ENCODE measurements at regions not wholly inside any gene's neighbourhood (a gene's known extent, or its start where the extent isn't known, plus 50 kb on each side); places are given as distances from the start of the nearest gene placed in this dataset.

- no peak for DNase-seq (ENCODE audit: low spot score)
- 29% methylated on average over 4 of the region's 4 CpGs for WGBS
- Histone ChIP-seq H3K27ac (ENCODE audit: low read depth in 1 of 2, low read length in 2 of 2) (no peak overlapping the region), H3K36me3 (ENCODE audit: control insufficient read depth in 4 of 4, insufficient read depth in 3 of 4, low read depth in 1 of 4, low read length in 3 of 4) (no peaks in the 10 kb centered on the region), H3K9ac (ENCODE audit: low read depth in 1 of 2, low read length in 2 of 2) (no peak overlapping the region), H3K4me3 (ENCODE audit: low read depth in 1 of 3, low read length in 3 of 3) (no peak overlapping the region), H3K4me1 (ENCODE audit: control insufficient read depth in 4 of 4, insufficient read depth in 4 of 4, low read length in 3 of 4) (peaks cover 0 to 7% (median 0%) of the 10 kb centered on the region in 4 donors), H3K27me3 (ENCODE audit: control insufficient read depth in 4 of 4, insufficient read depth in 4 of 4, low read length in 3 of 4) (no peaks in the 10 kb centered on the region), H3K9me3 (ENCODE audit: control insufficient read depth in 4 of 4, low read length in 3 of 4) (no peaks in the 10 kb centered on the region)
- TF ChIP-seq RXRA (IDR thresholded peaks at IDR 0.05) (no peak), HNF4A (conservative IDR thresholded peaks at IDR 0.05) (peak in 1 of 2 donors; percentile 22)
These were observed 547.6 kb downstream of the CPS1 start for GRCh38 chr2:211103989-211104388.

- H3K9ac ChIP-seq (ENCODE audit: low read depth in 1 of 2, low read length in 2 of 2): no peak overlapping the region
- 63% methylated on average over 3 of the region's 3 CpGs for WGBS
- H3K4me1 ChIP-seq (ENCODE audit: control insufficient read depth in 4 of 4, insufficient read depth in 4 of 4, low read length in 3 of 4): peaks cover 0 to 13% (median 10%) of the 10 kb centered on the region in 4 donors
- H3K9me3 ChIP-seq (ENCODE audit: control insufficient read depth in 4 of 4, low read length in 3 of 4): no peaks in the 10 kb centered on the region
- no peak overlapping the region for H3K27ac ChIP-seq (ENCODE audit: low read depth in 1 of 2, low read length in 2 of 2)
- peaks cover 0 to 2% (median 0%) of the 10 kb centered on the region in 4 donors for H3K27me3 ChIP-seq (ENCODE audit: control insufficient read depth in 4 of 4, insufficient read depth in 4 of 4, low read length in 3 of 4)
- H3K4me3 ChIP-seq (ENCODE audit: low read depth in 1 of 3, low read length in 3 of 3): no peak overlapping the region
- DNase-seq (ENCODE audit: low spot score): no peak
- H3K36me3 ChIP-seq (ENCODE audit: control insufficient read depth in 4 of 4, insufficient read depth in 3 of 4, low read depth in 1 of 4, low read length in 3 of 4): no peaks in the 10 kb centered on the region
- no peak for TF ChIP-seq JUND (IDR thresholded peaks at IDR 0.05)
- no peak for TF ChIP-seq HNF4G (IDR thresholded peaks at IDR 0.05)
- no peak for TF ChIP-seq SP1 (IDR thresholded peaks at IDR 0.05)
- no peak for TF ChIP-seq HNF4A (conservative IDR thresholded peaks at IDR 0.05)
- no peak for TF ChIP-seq NR2F2 (IDR thresholded peaks at IDR 0.05)
- TF ChIP-seq RXRA (IDR thresholded peaks at IDR 0.05): no peak
- TF ChIP-seq YY1 (IDR thresholded peaks at IDR 0.05): no peak
- no peak for TF ChIP-seq FOXA2 (IDR thresholded peaks at IDR 0.05)
These were observed 557.2 kb downstream of the CPS1 start for GRCh38 chr2:211113334-211114175.

GRCh38 chr2:211114826-211115455 lies 558.5 kb downstream of the CPS1 start:
- H3K27ac ChIP-seq (ENCODE audit: low read depth in 1 of 2, low read length in 2 of 2): no peak overlapping the region
- no peaks in the 10 kb centered on the region for H3K36me3 ChIP-seq (ENCODE audit: control insufficient read depth in 4 of 4, insufficient read depth in 3 of 4, low read depth in 1 of 4, low read length in 3 of 4)
- H3K4me3 ChIP-seq (ENCODE audit: low read depth in 1 of 3, low read length in 3 of 3): no peak overlapping the region
- no peak for TF ChIP-seq MAX (IDR thresholded peaks at IDR 0.05)
- H3K9me3 ChIP-seq (ENCODE audit: control insufficient read depth in 4 of 4, low read length in 3 of 4): no peaks in the 10 kb centered on the region
- DNase-seq (ENCODE audit: low spot score): no peak
- H3K9ac ChIP-seq (ENCODE audit: low read depth in 1 of 2, low read length in 2 of 2): no peak overlapping the region
- peaks cover 0 to 2% (median 0%) of the 10 kb centered on the region in 4 donors for H3K27me3 ChIP-seq (ENCODE audit: control insufficient read depth in 4 of 4, insufficient read depth in 4 of 4, low read length in 3 of 4)
- WGBS: 97% methylated on average over 1 of the region's 1 CpG
- peaks cover 0 to 13% (median 10%) of the 10 kb centered on the region in 4 donors for H3K4me1 ChIP-seq (ENCODE audit: control insufficient read depth in 4 of 4, insufficient read depth in 4 of 4, low read length in 3 of 4)

GRCh38 chr2:211117026-211117425 lies 560.6 kb downstream of the CPS1 start:
- Histone ChIP-seq H3K4me1 (ENCODE audit: control insufficient read depth in 4 of 4, insufficient read depth in 4 of 4, low read length in 3 of 4) (peaks cover 0 to 13% (median 10%) of the 10 kb centered on the region in 4 donors), H3K36me3 (ENCODE audit: control insufficient read depth in 4 of 4, insufficient read depth in 3 of 4, low read depth in 1 of 4, low read length in 3 of 4) (no peaks in the 10 kb centered on the region), H3K9ac (ENCODE audit: low read depth in 1 of 2, low read length in 2 of 2) (no peak overlapping the region), H3K27ac (ENCODE audit: low read depth in 1 of 2, low read length in 2 of 2) (no peak overlapping the region), H3K27me3 (ENCODE audit: control insufficient read depth in 4 of 4, insufficient read depth in 4 of 4, low read length in 3 of 4) (peaks cover 0 to 2% (median 0%) of the 10 kb centered on the region in 4 donors), H3K9me3 (ENCODE audit: control insufficient read depth in 4 of 4, low read length in 3 of 4) (no peaks in the 10 kb centered on the region), H3K4me3 (ENCODE audit: low read depth in 1 of 3, low read length in 3 of 3) (no peak overlapping the region)
- TF ChIP-seq FOXA2 (IDR thresholded peaks at IDR 0.05) (no peak), YY1 (IDR thresholded peaks at IDR 0.05) (no peak), SP1 (IDR thresholded peaks at IDR 0.05) (no peak), ATF3 (IDR thresholded peaks at IDR 0.05) (no peak), NR2F2 (IDR thresholded peaks at IDR 0.05) (no peak)
- 88% methylated on average over 1 of the region's 1 CpG for WGBS
- DNase-seq (ENCODE audit: low spot score): no peak

Data from liver (tissue), 7 donors.